Panc1 (cell line): ENCODE measurements at regions not wholly inside any gene's neighbourhood (a gene's known extent, or its start where the extent isn't known, plus 50 kb on each side); places are given as distances from the start of the nearest gene placed in this dataset.

Source experiments
- ATAC-seq: fragments of 200-7000 bp; cut with Tn5 transposase; 2 replicates; pipeline ENCODE4 v1.9.1; 2020; ENCODE audit warnings: mild to moderate bottlenecking, moderate library complexity
- BruUV-seq: library from RNA; stranded (reverse); fragments of 400-500 nt; replicated peaks from 2 replicates; lab custom pipeline; 2021; lab: Mats Ljungman, UMichigan
- CTCF ChIA-PET: fragments of 300-600 bp; sonication (Branson Sonifier 250); formaldehyde crosslinking; loops from one replicate; lab custom pipeline; 2022; ENCODE audit warnings: antibody characterized with exemption; lab: Charles Lee
- POLR2A ChIA-PET: fragments of 300-600 bp; sonication (Branson Sonifier 250); formaldehyde crosslinking; loops from one replicate; lab custom pipeline; 2022; ENCODE audit warnings: antibody characterized with exemption; lab: Charles Lee
- DNase-seq: peaks from one replicate; pipeline ENCODE4 v3.0.0-alpha.2; 2010; ENCODE audit warnings: low read depth, low spot score
- H3K27ac ChIP-seq: 2 replicates; pipeline ENCODE4 v1.5.1; 2011; ENCODE audit warnings: mild to moderate bottlenecking, low read length, inconsistent platforms
- H3K27me3 ChIP-seq: fragments of 200-500 bp; sonication (Bioruptor generic); 2 replicates; pipeline ENCODE4 v1.6.0; 2014; ENCODE audit warnings: low read length, inconsistent platforms; ENCODE audit not compliant: control insufficient read depth, insufficient read depth
- H3K36me3 ChIP-seq: fragments of 200-500 bp; sonication (Bioruptor generic); 2 replicates; pipeline ENCODE4 v1.5.1; 2014; ENCODE audit warnings: inconsistent platforms, mild to moderate bottlenecking, low read length, moderate library complexity; ENCODE audit not compliant: control insufficient read depth, insufficient read depth
- H3K4me1 ChIP-seq: 2 replicates; pipeline ENCODE4 v1.5.1; 2011; ENCODE audit warnings: inconsistent platforms, mild to moderate bottlenecking, low read length, moderate library complexity; ENCODE audit not compliant: control insufficient read depth, insufficient read depth
- H3K4me3 ChIP-seq, 2 experiments: 2 replicates each; pipeline ENCODE4 v1.5.1; 2011 to 2012; ENCODE audit warnings: low read depth in 2 of 2, low read length in 2 of 2, mild to moderate bottlenecking in 2 of 2, inconsistent platforms in 1 of 2, moderate library complexity in 1 of 2
- H3K9me3 ChIP-seq: fragments of 200-500 bp; sonication (Bioruptor generic); 2 replicates; pipeline ENCODE4 v1.5.1; 2014; ENCODE audit warnings: low read depth, mild to moderate bottlenecking, inconsistent platforms, low read length, moderate library complexity; ENCODE audit not compliant: control insufficient read depth, insufficient read depth
- CTCF ChIP-seq: fragments of 450-650 bp; IDR thresholded peaks from 2 replicates; pipeline ENCODE4 v1.5.1; 2017; ENCODE audit warnings: mild to moderate bottlenecking
- POLR2AphosphoS5 ChIP-seq: IDR thresholded peaks from 2 replicates; pipeline ENCODE4 v1.6.1; 2012; ENCODE audit warnings: mild to moderate bottlenecking, low read depth, low read length, moderate library complexity
- REST ChIP-seq, 2 experiments: IDR thresholded peaks; 2 replicates each; pipeline ENCODE4 v1.6.1; 2011 to 2012; ENCODE audit warnings: low read depth in 2 of 2, control low read depth in 1 of 2, low read length in 1 of 2, mild to moderate bottlenecking in 1 of 2, moderate library complexity in 1 of 2; ENCODE audit not compliant: insufficient read depth in 1 of 2
- SIN3A ChIP-seq: IDR thresholded peaks from 2 replicates; pipeline ENCODE4 v1.6.1; 2012; ENCODE audit warnings: low read depth, mild to moderate bottlenecking, low read length, moderate library complexity, borderline replicate concordance; ENCODE audit not compliant: insufficient read depth
- TCF7L2 ChIP-seq: IDR thresholded peaks from 2 replicates; pipeline ENCODE4 v1.6.1; 2011; ENCODE audit warnings: mild to moderate bottlenecking, low read depth, low read length, inconsistent platforms
- in situ Hi-C: cut with HindIII; loops from 2 replicates; pipeline ENCODE4 v1.10.0; 2016; ENCODE audit warnings: low sequenced_read_pairs, low pct_unique_long_range_greater_than_20kb
- intact Hi-C: fragments of 100-400 bp; cut with micrococcal nuclease; formaldehyde crosslinking; loops from one replicate; pipeline ENCODE4 v1.10.0; 2022; ENCODE audit not compliant: unreplicated experiment

GRCh38 chr22:27385261-27385998 is 416.1 kb downstream of the MN1 start:
- ATAC-seq (no peak), DNase-seq (no peak)
- Histone ChIP-seq H3K4me1 (no peaks in the 10 kb centered on the region), H3K36me3 (no peaks in the 10 kb centered on the region), H3K27ac (no peak overlapping the region), H3K9me3 (no peaks in the 10 kb centered on the region), H3K4me3 (no peak overlapping the region), H3K27me3 (no peaks in the 10 kb centered on the region; the same call in 1 of the 2 replicates)
- ChIA-PET CTCF (no interaction called here), POLR2A (no interaction called here)
- in situ Hi-C loops (no loop called here), intact Hi-C loops (no loop called here)
- TF ChIP-seq REST (IDR thresholded peaks at IDR 0.05; ENCODE audit: insufficient read depth in 1 of 2, low read depth in 2 of 2, low read length in 1 of 2) = no peak
- no peak for TF ChIP-seq SIN3A
- TF ChIP-seq POLR2AphosphoS5 = no peak
- no peak for TF ChIP-seq CTCF
- TF ChIP-seq TCF7L2 = no peak
- no TSS peak for BruUV-seq

GRCh38 chr22:27386186-27386585 is 415.4 kb downstream of the MN1 start:
- no peak overlapping the region for H3K4me3 ChIP-seq
- ChIA-PET CTCF (no interaction called here), POLR2A (no interaction called here)
- intact Hi-C loops (no loop called here), in situ Hi-C loops (no loop called here)
- no peak for TF ChIP-seq SIN3A
- no peak for TF ChIP-seq POLR2AphosphoS5
- no peak for TF ChIP-seq REST (IDR thresholded peaks at IDR 0.05; ENCODE audit: insufficient read depth in 1 of 2, low read depth in 2 of 2, low read length in 1 of 2)
- no peak for TF ChIP-seq CTCF
- no peak for TF ChIP-seq TCF7L2
- H3K27ac ChIP-seq = no peak overlapping the region
- ATAC-seq = no peak
- H3K4me1 ChIP-seq = no peaks in the 10 kb centered on the region
- H3K27me3 ChIP-seq = no peaks in the 10 kb centered on the region; the same call in 1 of the 2 replicates
- no peaks in the 10 kb centered on the region for H3K9me3 ChIP-seq
- DNase-seq = no peak
- no peaks in the 10 kb centered on the region for H3K36me3 ChIP-seq
- BruUV-seq = no TSS peak
